Transverse colon (tissue), 4 donors: ENCODE measurements at regions not wholly inside any gene's neighbourhood (a gene's known extent, or its start where the extent isn't known, plus 50 kb on each side); places are given as distances from the start of the nearest gene placed in this dataset.

Experiments
- DNase-seq: peaks from one replicate; pipeline ENCODE4 v3.0.0-alpha.2; 2019
- H3K27ac ChIP-seq, 4 donors: fragments of 200-600 bp; sonication (generic); 2 replicates each; pipeline ENCODE4 v1.5.1; 2016 to 2018; ENCODE audit warnings: inconsistent platforms in 4 of 4
- H3K27me3 ChIP-seq: fragments of 200-600 bp; sonication (generic); 2 replicates; pipeline ENCODE4 v1.5.1; 2017; ENCODE audit warnings: inconsistent platforms
- H3K36me3 ChIP-seq, 4 donors: fragments of 200-600 bp; sonication (generic); 2 replicates each; pipeline ENCODE4 v1.5.1; 2017 to 2019; ENCODE audit warnings: inconsistent platforms in 4 of 4
- H3K4me1 ChIP-seq, 4 donors: fragments of 200-600 bp; sonication (generic); 2 replicates each; pipeline ENCODE4 v1.5.1; 2017 to 2020; ENCODE audit warnings: inconsistent platforms in 4 of 4
- H3K4me3 ChIP-seq, 4 donors: fragments of 200-600 bp; sonication (generic); 1 replicate in 1 of 4; 2 replicates in 3 of 4; pipeline versions ENCODE4 v1.5.1 to v1.6.1; 2017 to 2019; ENCODE audit warnings: inconsistent platforms in 4 of 4
- H3K9me3 ChIP-seq, 2 donors: fragments of 200-600 bp; sonication (generic); 2 replicates each; pipeline ENCODE4 v1.5.1; 2017 to 2019; ENCODE audit warnings: inconsistent platforms in 2 of 2
- CTCF ChIP-seq, 5 experiments: fragments of 200-600 bp in 3 of 5; fragments of 450-650 bp in 2 of 5; sonication (generic) in 3 of 5; IDR thresholded peaks; 1 replicate in 2 of 5; 2 replicates in 3 of 5; pipeline ENCODE4 v1.5.1; 2016 to 2017; ENCODE audit warnings: antibody characterized with exemption in 5 of 5, inconsistent platforms in 3 of 5, mild to moderate bottlenecking in 2 of 5, moderate library complexity in 1 of 5
- EP300 ChIP-seq: sonication (generic); formaldehyde crosslinking; IDR thresholded peaks from one replicate; pipeline ENCODE4 v1.6.1; 2017; ENCODE audit warnings: antibody characterized with exemption, low read depth
- POLR2A ChIP-seq: fragments of 450-650 bp; IDR thresholded peaks from one replicate; pipeline ENCODE4 v1.6.1; 2016; ENCODE audit warnings: antibody characterized with exemption, mild to moderate bottlenecking, moderate library complexity
- POLR2AphosphoS5 ChIP-seq, 3 donors: sonication (generic); formaldehyde crosslinking; IDR thresholded peaks; one replicate each; pipeline ENCODE4 v1.6.1; 2016; ENCODE audit warnings: antibody characterized with exemption in 3 of 3
- WGBS, 2 donors: methylation state at CpG; one replicate each; pipeline ENCODE4 v1.1.5; 2018; ENCODE audit warnings: low coverage in 1 of 2; 5-methylcytosine and 5-hydroxymethylcytosine counted together
- in situ Hi-C, 4 donors: fragments of 200-750 bp; cut with MboI; loops; one replicate each; pipeline versions ENCODE4 v1.15.0 to v1.15.1; 2017; ENCODE audit warnings: low sequenced_read_pairs in 3 of 4, low pct_ligation_motif_present in 1 of 4, low pct_unique_long_range_greater_than_20kb in 1 of 4
- intact Hi-C: fragments of 100-400 bp; cut with DNase I; formaldehyde crosslinking; loops from one replicate; pipeline ENCODE4 v1.15.1; 2023; ENCODE audit warnings: low total_unique reads

GRCh38 chr17:5947701-5948180 lies 122.4 kb upstream of the WSCD1 start:
- intact Hi-C loops: no loop called here
- H3K4me1 ChIP-seq: peaks cover 0 to 4% (median 0%) of the 10 kb centered on the region in 4 donors
- no peaks in the 10 kb centered on the region for H3K9me3 ChIP-seq
- no peak overlapping the region for H3K27ac ChIP-seq
- in situ Hi-C loops: no loop called here
- WGBS, 2 donors: 86 to 91% methylated on average over 1 to 2 of the region's 2 CpGs
- TF ChIP-seq EP300 (no peak), POLR2AphosphoS5 (IDR thresholded peaks at IDR 0.05) (no peak), POLR2A (no peak), CTCF (IDR thresholded peaks at IDR 0.05) (no peak)
- no peaks in the 10 kb centered on the region for H3K36me3 ChIP-seq
- no peak overlapping the region for H3K4me3 ChIP-seq
- DNase-seq: no peak
- H3K27me3 ChIP-seq: peaks cover 4% of the 10 kb centered on the region

- Histone ChIP-seq H3K4me1 (peaks cover 0 to 4% (median 0%) of the 10 kb centered on the region in 4 donors), H3K9me3 (no peaks in the 10 kb centered on the region), H3K4me3 (no peak overlapping the region), H3K27ac (no peak overlapping the region), H3K27me3 (peaks cover 4% of the 10 kb centered on the region), H3K36me3 (no peaks in the 10 kb centered on the region)
- in situ Hi-C loops (no loop called here), intact Hi-C loops (no loop called here)
- no peak for TF ChIP-seq POLR2A
- TF ChIP-seq CTCF (IDR thresholded peaks at IDR 0.05): no peak
- WGBS, 2 donors: 94 to 95% methylated on average over 2 to 3 of the region's 3 CpGs
- DNase-seq: no peak
Measured at GRCh38 chr17:5948811-5949210, 121.4 kb upstream of the WSCD1 start.

- Histone ChIP-seq H3K36me3 (no peaks in the 10 kb centered on the region), H3K27ac (no peak overlapping the region), H3K27me3 (peaks cover 4% of the 10 kb centered on the region), H3K9me3 (no peaks in the 10 kb centered on the region), H3K4me1 (peaks cover 0 to 4% (median 0%) of the 10 kb centered on the region in 4 donors), H3K4me3 (no peak overlapping the region)
- DNase-seq: no peak
- in situ Hi-C loops: no loop called here
- 0 to 27% methylated on average over 1 to 8 of the region's 8 CpGs for WGBS, 2 donors
- TF ChIP-seq EP300 (no peak), CTCF (IDR thresholded peaks at IDR 0.05) (no peak), POLR2A (no peak), POLR2AphosphoS5 (IDR thresholded peaks at IDR 0.05) (no peak)
- intact Hi-C loops: no loop called here
Measured at GRCh38 chr17:5950878-5951277, 119.3 kb upstream of the WSCD1 start.

GRCh38 chr17:5951912-5952311 lies 118.3 kb upstream of the WSCD1 start:
- in situ Hi-C loops (no loop called here), intact Hi-C loops (no loop called here)
- no peak for TF ChIP-seq POLR2AphosphoS5 (IDR thresholded peaks at IDR 0.05)
- TF ChIP-seq EP300: no peak
- TF ChIP-seq CTCF (IDR thresholded peaks at IDR 0.05): no peak
- no peak for TF ChIP-seq POLR2A
- Histone ChIP-seq H3K4me1 (peaks cover 0 to 4% (median 0%) of the 10 kb centered on the region in 4 donors), H3K27ac (no peak overlapping the region), H3K9me3 (no peaks in the 10 kb centered on the region), H3K36me3 (no peaks in the 10 kb centered on the region), H3K27me3 (peaks cover 4% of the 10 kb centered on the region), H3K4me3 (no peak overlapping the region)
- WGBS, 2 donors: 30 to 48% methylated on average over 3 of the region's 3 CpGs
- no peak for DNase-seq
